ENCODE measurements at regions not wholly inside any gene's neighbourhood (a gene's known extent, or its start where the extent isn't known, plus 50 kb on each side); places are given as distances from the start of the nearest gene placed in this dataset.

DNA sequence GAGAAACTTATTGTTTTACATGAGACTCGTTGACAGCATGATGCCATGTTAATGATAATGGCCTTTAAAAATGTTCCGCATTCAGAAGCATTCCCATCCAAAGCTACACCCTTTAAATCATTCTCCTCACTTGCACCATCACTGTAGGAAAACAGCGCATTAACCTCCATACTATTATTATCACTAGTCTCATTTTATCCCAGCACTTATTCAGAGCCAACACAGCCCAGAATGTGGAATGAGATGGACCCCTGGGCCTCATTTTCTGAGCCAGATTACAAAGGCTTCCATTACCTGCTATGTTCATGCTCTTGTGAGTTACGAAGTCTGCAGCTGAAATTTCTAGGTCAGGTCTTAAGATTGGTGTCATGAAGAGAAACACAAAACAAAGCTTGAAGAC is 159.4 kb downstream of the HS3ST3A1 start:
- no peak for DNase-seq (ENCODE audit: low spot score)
- H3K27ac ChIP-seq, result no peak overlapping the region
- TF ChIP-seq, protein P1, sequence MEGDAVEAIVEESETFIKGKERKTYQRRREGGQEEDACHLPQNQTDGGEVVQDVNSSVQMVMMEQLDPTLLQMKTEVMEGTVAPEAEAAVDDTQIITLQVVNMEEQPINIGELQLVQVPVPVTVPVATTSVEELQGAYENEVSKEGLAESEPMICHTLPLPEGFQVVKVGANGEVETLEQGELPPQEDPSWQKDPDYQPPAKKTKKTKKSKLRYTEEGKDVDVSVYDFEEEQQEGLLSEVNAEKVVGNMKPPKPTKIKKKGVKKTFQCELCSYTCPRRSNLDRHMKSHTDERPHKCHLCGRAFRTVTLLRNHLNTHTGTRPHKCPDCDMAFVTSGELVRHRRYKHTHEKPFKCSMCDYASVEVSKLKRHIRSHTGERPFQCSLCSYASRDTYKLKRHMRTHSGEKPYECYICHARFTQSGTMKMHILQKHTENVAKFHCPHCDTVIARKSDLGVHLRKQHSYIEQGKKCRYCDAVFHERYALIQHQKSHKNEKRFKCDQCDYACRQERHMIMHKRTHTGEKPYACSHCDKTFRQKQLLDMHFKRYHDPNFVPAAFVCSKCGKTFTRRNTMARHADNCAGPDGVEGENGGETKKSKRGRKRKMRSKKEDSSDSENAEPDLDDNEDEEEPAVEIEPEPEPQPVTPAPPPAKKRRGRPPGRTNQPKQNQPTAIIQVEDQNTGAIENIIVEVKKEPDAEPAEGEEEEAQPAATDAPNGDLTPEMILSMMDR (IDR thresholded peaks at IDR 0.05), result no peak
- no peak overlapping the region for H3K4me3 ChIP-seq
- no peaks in the 10 kb centered on the region for H3K36me3 ChIP-seq
- no peaks in the 10 kb centered on the region for H3K27me3 ChIP-seq
- H3K4me1 ChIP-seq, result no peaks in the 10 kb centered on the region
- H3K9me3 ChIP-seq, result no peaks in the 10 kb centered on the region

DNA sequence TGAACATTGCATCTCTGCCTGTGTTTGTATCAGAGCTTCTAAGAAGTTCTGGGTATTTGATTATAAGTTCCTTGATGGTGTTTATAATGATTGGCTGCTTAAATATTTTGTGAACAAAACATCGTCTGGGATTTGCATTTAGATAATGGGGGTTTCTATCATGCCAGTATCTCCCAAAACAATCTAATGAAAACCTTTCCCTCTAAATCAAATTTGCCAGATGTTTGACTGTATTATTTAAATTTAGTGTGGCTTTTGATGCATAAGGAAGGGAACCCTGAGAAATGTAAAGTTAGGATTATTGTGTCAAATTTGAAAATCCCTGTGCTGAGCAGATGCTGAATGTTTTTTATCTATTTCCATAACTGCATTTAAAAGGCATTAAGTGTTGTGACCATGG is 159.9 kb downstream of the HS3ST3A1 start:
- H3K27ac ChIP-seq, result no peak overlapping the region
- TF ChIP-seq, protein P1 (IDR thresholded peaks at IDR 0.05), result no peak

DNA sequence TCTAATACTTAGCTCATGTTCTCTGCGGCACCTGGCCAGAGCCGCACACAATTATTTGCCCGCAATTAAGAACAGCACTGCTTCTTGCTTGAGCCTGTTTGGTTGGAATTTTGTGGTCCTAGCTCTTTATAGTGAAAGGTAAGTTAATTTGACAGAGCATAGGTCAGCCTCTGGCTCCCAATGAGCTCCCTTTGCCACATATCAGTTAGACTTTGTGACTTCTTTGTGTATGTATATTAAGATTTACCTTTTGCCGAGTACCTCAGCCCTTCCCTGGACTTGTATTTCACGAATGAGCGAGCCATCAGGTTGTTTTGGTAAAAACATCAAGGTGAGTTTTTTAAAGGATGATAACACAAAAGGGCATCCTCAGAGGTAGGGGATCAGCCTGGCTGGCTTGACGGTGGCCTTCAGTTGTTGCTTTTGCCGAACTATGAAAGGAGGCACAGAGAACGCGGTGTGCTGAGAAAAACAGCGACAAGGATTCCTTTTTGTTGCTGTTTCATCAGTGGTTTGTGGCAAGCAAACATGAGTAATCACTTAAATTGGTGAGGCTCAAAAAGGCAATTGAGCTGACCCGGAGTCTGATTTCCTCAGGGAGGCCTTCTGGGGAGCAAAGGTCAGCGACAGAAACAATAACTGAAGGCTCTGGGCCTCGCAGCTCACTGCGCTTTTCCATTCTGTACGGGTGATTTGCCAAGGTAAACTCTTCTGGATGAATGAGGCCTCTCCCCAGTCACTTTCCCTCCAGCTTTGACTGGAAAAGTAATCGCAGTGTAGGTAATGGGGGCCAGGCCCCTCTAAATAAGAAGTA is 163.6 kb downstream of the HS3ST3A1 start:
- TF ChIP-seq, protein P1 (IDR thresholded peaks at IDR 0.05), result no peak
- no peak overlapping the region for H3K4me3 ChIP-seq
- DNase-seq (ENCODE audit: low spot score), result no peak
- no peak overlapping the region for H3K27ac ChIP-seq
- H3K36me3 ChIP-seq, result no peaks in the 10 kb centered on the region
- no peaks in the 10 kb centered on the region for H3K27me3 ChIP-seq
- H3K4me1 ChIP-seq, result no peaks in the 10 kb centered on the region
- no peaks in the 10 kb centered on the region for H3K9me3 ChIP-seq

More for the DNA sequence above, 159.9 kb downstream of the HS3ST3A1 start:
- Histone ChIP-seq H3K36me3 (no peaks in the 10 kb centered on the region), H3K4me1 (no peaks in the 10 kb centered on the region), H3K27me3 (no peaks in the 10 kb centered on the region), H3K9me3 (no peaks in the 10 kb centered on the region), H3K4me3 (no peak overlapping the region)
- DNase-seq (ENCODE audit: low spot score), result no peak

DNA sequence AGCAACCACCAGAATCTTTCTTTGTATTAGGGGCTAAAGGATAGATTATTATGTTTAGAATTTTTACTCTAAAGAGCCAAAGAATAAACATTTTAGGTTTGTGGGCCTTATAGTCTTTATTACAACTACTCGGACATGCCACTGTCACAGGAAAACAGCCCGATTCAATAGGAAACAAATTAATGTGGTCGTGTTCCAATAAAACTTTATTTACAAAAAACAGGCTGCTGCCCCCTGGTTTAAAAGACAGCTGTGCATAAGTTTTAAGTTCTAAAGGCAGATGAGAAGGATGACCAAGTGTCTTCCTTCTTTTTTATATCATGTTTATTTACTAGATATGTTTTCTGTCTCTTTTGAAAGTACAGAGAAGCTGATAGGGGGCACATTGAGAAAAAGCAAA is 166.5 kb downstream of the HS3ST3A1 start:
- no peaks in the 10 kb centered on the region for H3K36me3 ChIP-seq
- H3K4me3 ChIP-seq, result no peak overlapping the region
- H3K27ac ChIP-seq, result no peak overlapping the region
- TF ChIP-seq, protein P1 (IDR thresholded peaks at IDR 0.05), result no peak
- no peaks in the 10 kb centered on the region for H3K27me3 ChIP-seq
- DNase-seq (ENCODE audit: low spot score), result no peak
- no peaks in the 10 kb centered on the region for H3K4me1 ChIP-seq
- no peaks in the 10 kb centered on the region for H3K9me3 ChIP-seq

DNA sequence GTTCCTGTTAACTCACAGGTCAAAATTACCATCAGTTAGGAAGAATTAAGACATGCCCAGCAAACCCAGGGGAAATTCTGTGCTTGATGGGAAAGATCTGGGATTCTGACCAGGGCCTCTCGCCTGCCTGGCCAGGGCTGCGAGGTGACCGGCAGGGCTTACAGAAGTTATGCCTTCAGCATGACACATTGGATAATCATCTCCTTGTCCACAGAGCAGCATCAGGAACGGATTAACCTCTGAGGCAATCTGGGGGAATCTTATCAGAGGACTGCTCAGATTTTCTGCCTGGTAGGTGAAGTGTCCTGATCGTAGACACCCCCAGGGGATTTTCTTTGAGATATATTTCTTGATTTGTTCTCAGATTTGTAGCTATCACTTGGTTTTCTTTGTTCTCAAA is 172.5 kb downstream of the HS3ST3A1 start:
- Histone ChIP-seq H3K4me3 (no peak overlapping the region), H3K36me3 (no peaks in the 10 kb centered on the region), H3K9me3 (no peaks in the 10 kb centered on the region), H3K27me3 (no peaks in the 10 kb centered on the region), H3K4me1 (no peaks in the 10 kb centered on the region), H3K27ac (no peak overlapping the region)
- DNase-seq (ENCODE audit: low spot score), result no peak
- TF ChIP-seq, protein P1 (IDR thresholded peaks at IDR 0.05), result no peak

DNA sequence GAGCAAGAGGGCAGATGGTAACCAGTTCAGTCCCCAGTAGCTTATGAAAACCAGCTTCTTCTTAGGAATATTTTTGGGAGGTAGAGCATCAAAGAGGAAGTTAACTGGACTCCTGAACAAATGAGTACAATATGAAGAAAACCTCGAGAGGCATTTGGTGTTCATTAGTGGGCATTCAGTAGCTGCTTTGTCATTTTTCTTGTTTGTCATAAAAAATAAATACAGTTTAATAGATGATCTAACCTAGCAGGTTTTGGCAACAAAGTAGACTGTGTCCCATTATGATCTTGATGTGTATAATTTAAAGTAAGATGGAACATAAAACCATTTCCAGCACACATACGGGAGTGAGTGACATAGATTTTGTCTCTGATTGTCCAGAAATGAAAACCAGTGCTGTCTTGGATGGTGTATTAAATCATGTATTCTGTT is 173.1 kb downstream of the HS3ST3A1 start:
- DNase-seq (ENCODE audit: low spot score), result no peak
- H3K4me1 ChIP-seq, result no peaks in the 10 kb centered on the region
- H3K9me3 ChIP-seq, result no peaks in the 10 kb centered on the region
- no peaks in the 10 kb centered on the region for H3K27me3 ChIP-seq
- H3K36me3 ChIP-seq, result no peaks in the 10 kb centered on the region
- H3K27ac ChIP-seq, result no peak overlapping the region
- TF ChIP-seq, protein P1 (IDR thresholded peaks at IDR 0.05), result no peak
- no peak overlapping the region for H3K4me3 ChIP-seq

Measured in right atrium auricular region (tissue), 2 donors.